ENCODE measurements at regions not wholly inside any gene's neighbourhood (a gene's known extent, or its start where the extent isn't known, plus 50 kb on each side); places are given as distances from the start of the nearest gene placed in this dataset.

DNA sequence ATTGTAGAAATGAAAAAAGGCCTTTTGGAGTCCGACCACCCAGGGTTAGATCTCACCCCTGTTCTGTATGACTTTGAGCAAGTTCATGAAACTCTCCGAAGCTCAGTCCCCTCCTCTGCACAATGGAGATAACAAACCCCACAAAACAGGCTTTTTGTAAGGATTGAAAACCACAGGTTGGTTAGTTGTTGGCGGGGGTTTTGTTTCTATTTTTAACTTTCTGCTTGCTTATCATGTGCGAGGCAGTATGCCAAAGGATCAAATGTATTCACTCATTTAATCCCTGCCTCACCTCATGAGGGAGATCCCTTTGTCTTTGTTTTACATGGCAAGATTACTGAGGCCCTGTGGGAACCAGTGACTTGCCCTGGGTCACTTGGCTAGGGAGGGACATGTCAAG is 539.1 kb downstream of the CDK5RAP2 start:
- H2BK120ac ChIP-seq (ENCODE audit: low read depth, low read length, poor library complexity, severe bottlenecking) = no peak overlapping the region
- no peak overlapping the region for H2BK20ac ChIP-seq (ENCODE audit: low read depth, low read length, poor library complexity, severe bottlenecking)
- H3K4me1 ChIP-seq (ENCODE audit: insufficient read depth, low read length) = 0 out of 2 replicates have a peak, but pooled peaks cover 6% of the 10 kb centered on the region
- no peak overlapping the region for H2AK5ac ChIP-seq (ENCODE audit: insufficient read length, low read length)
- no peak overlapping the region for H3T11ph ChIP-seq (ENCODE audit: low read length)
- no peak overlapping the region for H3K9ac ChIP-seq (ENCODE audit: extremely low read depth, insufficient read length, low read length)
- H4K91ac ChIP-seq (ENCODE audit: insufficient read length, low read depth, low read length) = no peak overlapping the region
- no peak overlapping the region for H4K8ac ChIP-seq (replicated peaks; ENCODE audit: insufficient read length, low read depth, low read length)
- no peaks in the 10 kb centered on the region for H4K20me1 ChIP-seq (ENCODE audit: control insufficient read depth, insufficient read depth, insufficient read length)
- no peak overlapping the region for H3K23ac ChIP-seq (ENCODE audit: insufficient read length, low read depth, low read length)
- H3K27me3 ChIP-seq (ENCODE audit: insufficient read depth, low read length) = no peaks in the 10 kb centered on the region
- H3K18ac ChIP-seq (ENCODE audit: insufficient read length, low read depth, low read length) = no peak overlapping the region
- no peak overlapping the region for H3K56ac ChIP-seq (ENCODE audit: insufficient read length, low read depth, low read length)
- no CpG with 5 or more reads among the region's 4 CpGs for WGBS (ENCODE audit: extremely low coverage, insufficient read length, low lambda C conversion rate)
- H3K4ac ChIP-seq (ENCODE audit: low read depth, low read length) = no peak overlapping the region
- Mint-ChIP-seq H3K4me3 (no peak overlapping the region), H3K4me1 (peaks cover 44 to 47% of the 10 kb centered on the region in 2 experiments), H3K27ac (no peak overlapping the region), H3K9me3 (no peaks in the 10 kb centered on the region), H3K36me3 (ENCODE audit: insufficient read depth in 1 of 3, low read depth in 3 of 3) (no peaks in the 10 kb centered on the region; a peak in 1 of 7 replicates), H3K27me3 (ENCODE audit: low read depth) (no peaks in the 10 kb centered on the region)
- no peak overlapping the region for H3K27ac ChIP-seq (ENCODE audit: insufficient read length, low read depth, low read length)
- no peaks in the 10 kb centered on the region for H3K79me2 ChIP-seq (ENCODE audit: insufficient read depth, low read length)
- H3K79me1 ChIP-seq (ENCODE audit: insufficient read depth, low read depth, low read length, poor library complexity, severe bottlenecking) = no peaks in the 10 kb centered on the region
- no peaks in the 10 kb centered on the region for H3K9me3 ChIP-seq (ENCODE audit: control insufficient read depth, low read depth, low read length)
- no peaks in the 10 kb centered on the region for H3K23me2 ChIP-seq (ENCODE audit: insufficient read length, low read depth, low read length, poor library complexity, severe bottlenecking)
- H3K4me2 ChIP-seq (ENCODE audit: insufficient read depth, insufficient read length, low read length) = no peak overlapping the region
- H2BK12ac ChIP-seq (ENCODE audit: insufficient read length, low read depth, low read length) = no peak overlapping the region
- H2BK5ac ChIP-seq (ENCODE audit: insufficient read length, low read length) = no peak overlapping the region
- no peak overlapping the region for H2AFZ ChIP-seq (ENCODE audit: low read length)
- no peak overlapping the region for H2BK15ac ChIP-seq (ENCODE audit: low read depth, low read length)
- TF ChIP-seq, protein P1, sequence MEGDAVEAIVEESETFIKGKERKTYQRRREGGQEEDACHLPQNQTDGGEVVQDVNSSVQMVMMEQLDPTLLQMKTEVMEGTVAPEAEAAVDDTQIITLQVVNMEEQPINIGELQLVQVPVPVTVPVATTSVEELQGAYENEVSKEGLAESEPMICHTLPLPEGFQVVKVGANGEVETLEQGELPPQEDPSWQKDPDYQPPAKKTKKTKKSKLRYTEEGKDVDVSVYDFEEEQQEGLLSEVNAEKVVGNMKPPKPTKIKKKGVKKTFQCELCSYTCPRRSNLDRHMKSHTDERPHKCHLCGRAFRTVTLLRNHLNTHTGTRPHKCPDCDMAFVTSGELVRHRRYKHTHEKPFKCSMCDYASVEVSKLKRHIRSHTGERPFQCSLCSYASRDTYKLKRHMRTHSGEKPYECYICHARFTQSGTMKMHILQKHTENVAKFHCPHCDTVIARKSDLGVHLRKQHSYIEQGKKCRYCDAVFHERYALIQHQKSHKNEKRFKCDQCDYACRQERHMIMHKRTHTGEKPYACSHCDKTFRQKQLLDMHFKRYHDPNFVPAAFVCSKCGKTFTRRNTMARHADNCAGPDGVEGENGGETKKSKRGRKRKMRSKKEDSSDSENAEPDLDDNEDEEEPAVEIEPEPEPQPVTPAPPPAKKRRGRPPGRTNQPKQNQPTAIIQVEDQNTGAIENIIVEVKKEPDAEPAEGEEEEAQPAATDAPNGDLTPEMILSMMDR (conservative IDR thresholded peaks at IDR 0.05) = no peak
- no peak overlapping the region for H4K5ac ChIP-seq (ENCODE audit: insufficient read length, low read depth, low read length)
- DNase-seq = no peak
- H3K14ac ChIP-seq (ENCODE audit: insufficient read depth, low read length) = no peak overlapping the region

Measured in H9 (cell line).